ENCODE measurements at regions not wholly inside any gene's neighbourhood (a gene's known extent, or its start where the extent isn't known, plus 50 kb on each side); places are given as distances from the start of the nearest gene placed in this dataset.

- DNase-seq = no peak
These were observed 297.8 kb upstream of the GYPC start for GRCh38 chr2:126358122-126358521.

- peak; percentile 26 for DNase-seq
These were observed 296.5 kb upstream of the GYPC start for GRCh38 chr2:126359494-126359893.

- no peak for DNase-seq
These were observed 288.6 kb upstream of the GYPC start for GRCh38 chr2:126367361-126367760.

GRCh38 chr2:126368758-126369157, 287.2 kb upstream of the GYPC start:
- no peak for DNase-seq

GRCh38 chr2:126370201-126370600, 285.8 kb upstream of the GYPC start:
- DNase-seq = no peak

GRCh38 chr2:126372406-126372805, 283.6 kb upstream of the GYPC start:
- DNase-seq = no peak

GRCh38 chr2:126378176-126378575, 277.8 kb upstream of the GYPC start:
- DNase-seq = no peak

- no peak for DNase-seq
These were observed 274.9 kb upstream of the GYPC start for GRCh38 chr2:126381091-126381490.

GRCh38 chr2:126382998-126383397, 273.0 kb upstream of the GYPC start:
- DNase-seq = no peak

GRCh38 chr2:126383800-126384199, 272.2 kb upstream of the GYPC start:
- DNase-seq = no peak

GRCh38 chr2:126385441-126385840, 270.5 kb upstream of the GYPC start:
- no peak for DNase-seq

GRCh38 chr2:126385983-126386382, 270.0 kb upstream of the GYPC start:
- DNase-seq = no peak

GRCh38 chr2:126389446-126389845, 266.5 kb upstream of the GYPC start:
- no peak for DNase-seq

- no peak for DNase-seq
These were observed 263.1 kb upstream of the GYPC start for GRCh38 chr2:126392889-126393288.

- DNase-seq = peak; percentile 24
These were observed 257.0 kb upstream of the GYPC start for GRCh38 chr2:126399001-126399400.

GRCh38 chr2:126403039-126403628, 252.8 kb upstream of the GYPC start:
- no peak for DNase-seq

GRCh38 chr2:126406267-126406666, 249.7 kb upstream of the GYPC start:
- no peak for DNase-seq

GRCh38 chr2:126408671-126409070, 247.3 kb upstream of the GYPC start:
- no peak for DNase-seq

- no peak for DNase-seq
These were observed 246.1 kb upstream of the GYPC start for GRCh38 chr2:126409850-126410249.

GRCh38 chr2:126413079-126413478, 242.9 kb upstream of the GYPC start:
- DNase-seq = no peak

GRCh38 chr2:126419403-126419802, 236.6 kb upstream of the GYPC start:
- DNase-seq = no peak

- no peak for DNase-seq
These were observed 230.0 kb upstream of the GYPC start for GRCh38 chr2:126425943-126426342.

- no peak for DNase-seq
These were observed 226.9 kb upstream of the GYPC start for GRCh38 chr2:126429103-126429502.

- no peak for DNase-seq
These were observed 224.8 kb upstream of the GYPC start for GRCh38 chr2:126431136-126431535.

GRCh38 chr2:126436411-126436810, 219.5 kb upstream of the GYPC start:
- no peak for DNase-seq

GRCh38 chr2:126437016-126437415, 218.9 kb upstream of the GYPC start:
- no peak for DNase-seq

Measured in OCI-M1 (cell line).